Myocyte (in vitro differentiated cells): ENCODE measurements at regions not wholly inside any gene's neighbourhood (a gene's known extent, or its start where the extent isn't known, plus 50 kb on each side); places are given as distances from the start of the nearest gene placed in this dataset.

Experiments
- DNase-seq: peaks from one replicate; pipeline ENCODE4 v3.0.0-alpha.2; 2012; ENCODE audit warnings: low read depth

DNA sequence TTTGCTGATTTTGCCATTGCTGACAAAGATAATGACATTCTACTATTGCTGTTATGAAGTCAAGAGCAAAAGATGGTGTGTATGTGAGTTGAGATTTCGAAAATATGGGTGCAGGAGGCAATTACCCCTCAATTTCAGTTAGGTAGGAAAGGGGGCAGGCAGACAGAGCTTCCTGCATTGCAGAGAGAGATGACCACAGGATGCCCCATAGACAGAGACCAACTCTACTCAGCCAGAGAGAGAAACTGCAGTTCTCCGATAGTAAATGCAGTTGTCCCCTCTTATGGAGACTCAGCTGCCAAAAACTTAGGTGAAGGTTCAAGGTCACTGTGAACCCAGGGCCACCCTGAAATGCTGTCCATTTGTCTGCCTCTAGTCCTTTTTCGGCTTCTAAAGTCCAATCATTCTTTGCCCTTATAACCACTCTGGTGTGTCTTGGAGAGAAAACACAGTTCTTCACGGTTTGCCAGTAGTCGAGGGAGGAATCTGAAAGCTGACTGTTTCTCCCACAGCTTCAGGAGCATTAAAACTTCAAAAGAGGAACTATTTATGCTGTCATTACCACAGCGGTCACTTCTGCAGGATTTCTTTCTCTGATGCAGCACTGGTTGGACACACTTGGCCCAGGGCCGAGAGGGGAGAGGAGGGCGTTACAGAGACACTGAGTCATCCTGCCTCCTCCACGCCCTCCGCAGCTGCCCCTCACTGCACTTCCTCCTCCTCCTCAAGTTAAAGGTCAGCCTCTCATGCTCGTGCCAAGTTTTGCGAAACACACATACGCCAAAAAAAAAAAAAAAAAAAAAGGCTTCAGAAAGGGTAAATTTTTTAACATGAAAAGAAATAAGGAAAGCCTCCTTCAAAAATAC lies 264.3 kb downstream of the FOXO1 start:
- DNase-seq: peak; percentile 98

DNA sequence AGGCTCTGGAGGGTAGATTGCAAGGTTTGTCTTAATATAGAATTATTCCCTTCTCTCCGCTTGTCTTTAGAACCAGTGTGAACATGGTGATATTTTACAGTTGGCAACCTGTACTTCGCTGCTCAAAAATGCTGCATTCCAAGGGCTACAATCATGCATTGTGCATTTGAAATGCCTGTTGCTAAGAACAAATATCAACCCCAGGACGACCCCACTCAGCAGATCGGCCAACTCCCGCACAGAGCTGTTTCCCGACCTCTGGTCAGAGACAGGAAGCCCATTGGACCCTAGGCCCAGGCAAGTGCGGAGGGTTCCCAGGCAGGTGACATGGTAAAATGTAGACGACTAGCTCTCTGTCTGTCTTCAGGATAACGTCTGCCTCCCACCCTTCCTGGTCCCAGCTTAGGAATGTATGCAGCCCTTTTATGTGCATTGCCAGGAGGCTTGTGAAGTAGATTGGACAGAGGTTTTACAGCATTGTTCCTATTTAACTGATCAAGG lies 263.5 kb downstream of the FOXO1 start:
- peak; percentile 27 for DNase-seq

GRCh38 chr13:40403509-40404241 lies 262.8 kb downstream of the FOXO1 start:
- no peak for DNase-seq

DNA sequence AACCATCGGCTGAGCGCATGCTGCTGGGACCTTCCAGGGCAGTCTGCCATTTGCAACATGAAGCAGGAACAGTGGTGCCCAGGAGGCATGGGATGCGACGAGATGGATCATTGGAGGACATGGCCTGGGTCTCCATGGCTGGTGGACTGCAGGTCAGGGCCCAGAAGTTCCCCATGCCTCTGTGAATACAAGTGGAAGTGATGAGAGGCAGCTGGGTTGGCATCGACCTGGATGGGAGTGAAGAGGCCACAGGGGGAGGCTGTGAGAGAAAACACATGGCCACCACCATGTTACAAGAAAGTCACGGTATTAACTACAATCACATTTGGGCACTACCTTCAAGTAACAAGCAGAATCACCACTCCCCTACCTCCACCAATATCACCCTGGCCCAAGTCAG lies 262.0 kb downstream of the FOXO1 start:
- DNase-seq: no peak

- DNase-seq: no peak
These were observed 261.3 kb downstream of the FOXO1 start for GRCh38 chr13:40404967-40405716.

- DNase-seq: peak; percentile 62
These were observed 259.9 kb downstream of the FOXO1 start for GRCh38 chr13:40406405-40407120.

- no peak for DNase-seq
These were observed 258.9 kb downstream of the FOXO1 start for GRCh38 chr13:40407567-40407966.

- no peak for DNase-seq
These were observed 257.8 kb downstream of the FOXO1 start for GRCh38 chr13:40408602-40409001.

GRCh38 chr13:40409278-40409677 lies 257.2 kb downstream of the FOXO1 start:
- DNase-seq: peak; percentile 25

GRCh38 chr13:40410315-40410714 lies 256.1 kb downstream of the FOXO1 start:
- no peak for DNase-seq

GRCh38 chr13:40420160-40420740 lies 246.2 kb downstream of the FOXO1 start:
- no peak for DNase-seq

GRCh38 chr13:40422588-40423235 lies 243.7 kb downstream of the FOXO1 start:
- DNase-seq: no peak

- DNase-seq: no peak
These were observed 238.1 kb downstream of the FOXO1 start for GRCh38 chr13:40428354-40428753.

DNA sequence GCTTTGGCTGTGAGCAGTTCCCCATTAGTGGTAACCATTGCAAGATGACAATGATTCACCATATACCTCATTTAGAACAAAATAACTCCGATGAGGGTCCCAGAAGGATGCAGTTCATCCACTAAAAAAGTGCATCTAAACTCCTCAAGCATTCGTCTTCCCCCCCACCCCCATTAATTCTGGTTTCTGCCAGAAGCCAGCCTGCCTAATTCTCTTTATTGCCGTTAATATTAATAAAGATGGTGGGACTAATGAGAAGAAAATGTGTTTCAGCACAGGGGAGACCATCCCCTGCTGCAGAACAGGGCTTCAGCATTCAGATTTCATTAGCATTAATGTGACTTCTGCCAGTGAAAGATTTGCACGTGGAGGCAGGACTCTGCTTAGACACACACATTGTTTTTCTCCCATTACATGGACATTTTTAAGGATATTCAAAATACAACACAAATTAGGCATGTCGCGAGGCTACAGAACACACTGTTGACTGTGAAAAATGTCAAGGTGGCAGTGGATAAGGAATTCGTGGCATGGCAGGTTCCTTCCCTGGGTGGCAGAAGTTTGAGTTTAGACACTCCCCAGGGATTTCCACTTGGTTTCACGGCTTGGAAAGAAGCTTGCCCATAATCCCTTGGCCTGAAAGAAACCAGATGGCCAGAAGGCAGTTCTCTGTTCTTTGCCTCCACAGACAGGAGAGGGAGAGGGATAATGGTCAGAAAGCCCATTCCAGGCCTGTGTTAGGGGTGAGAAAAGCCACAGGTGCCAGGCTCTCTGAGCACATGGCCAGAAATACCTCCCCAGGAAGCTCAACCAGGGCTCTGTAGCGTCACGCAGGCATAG lies 236.5 kb downstream of the FOXO1 start:
- peak; percentile 85 for DNase-seq

DNA sequence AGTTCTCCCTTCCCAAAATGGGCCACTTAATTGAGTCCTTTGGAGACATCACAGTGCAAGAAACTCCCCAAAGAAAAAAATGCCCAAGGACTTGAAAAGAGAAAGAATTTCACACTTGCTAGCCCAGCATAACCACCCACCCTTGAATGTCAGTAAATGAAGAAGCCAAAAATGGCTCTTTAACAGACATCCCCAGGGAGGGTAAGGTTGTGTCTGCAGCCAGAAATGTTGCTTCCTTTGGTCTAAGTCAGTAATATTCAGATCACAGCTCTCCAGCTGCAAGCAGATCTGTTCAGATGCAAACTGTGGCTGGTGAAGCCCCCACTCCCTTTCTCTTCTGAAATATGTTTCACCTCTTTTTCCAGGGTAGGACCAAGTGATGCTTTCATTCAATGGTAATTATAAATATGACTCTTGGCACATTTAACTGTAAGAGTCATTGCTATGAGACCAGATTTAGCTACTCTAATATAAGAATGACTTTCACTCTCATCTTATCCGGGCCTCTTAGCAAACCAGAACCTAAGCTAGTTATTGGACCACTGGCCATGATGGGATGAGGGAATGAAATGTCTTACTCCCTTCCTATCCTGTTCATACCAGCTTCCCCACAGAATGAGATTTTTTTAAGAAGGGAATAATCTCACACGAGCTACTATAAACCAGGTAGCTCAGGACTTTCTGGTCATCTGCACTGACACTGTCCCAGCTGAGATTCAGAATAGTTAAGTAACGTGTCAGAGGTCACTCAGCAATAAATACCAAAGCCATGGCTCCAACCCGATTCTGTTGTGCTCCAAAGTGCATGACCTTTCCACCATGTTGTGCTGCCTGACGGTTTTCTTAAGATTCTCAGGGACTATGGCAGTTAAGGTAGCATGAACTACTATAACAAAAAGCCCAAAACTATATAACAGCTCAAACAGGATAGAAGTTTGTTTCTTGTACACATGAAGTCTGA lies 234.1 kb downstream of the FOXO1 start:
- no peak for DNase-seq

- no peak for DNase-seq
These were observed 233.4 kb downstream of the FOXO1 start for GRCh38 chr13:40433001-40433400.

DNA sequence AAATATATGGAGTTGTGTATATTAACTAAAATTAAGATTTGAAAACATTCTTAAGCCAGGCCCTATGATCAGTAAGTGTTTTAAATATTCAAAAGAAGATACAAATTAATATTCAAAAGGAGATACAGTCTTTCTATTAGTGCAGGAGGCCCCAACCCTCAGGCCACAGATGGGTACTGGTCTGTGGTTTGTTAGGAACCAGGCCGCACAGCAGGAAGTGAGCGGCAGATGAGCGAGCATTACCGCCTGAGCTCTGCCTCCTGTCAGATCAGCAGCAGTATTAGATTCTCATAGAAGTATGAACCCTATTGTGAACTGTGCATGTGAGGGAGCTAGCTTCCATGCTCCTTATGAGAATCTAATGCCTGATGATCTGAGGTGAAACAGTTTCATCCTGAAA lies 232.9 kb downstream of the FOXO1 start:
- DNase-seq: no peak
